ENCODE measurements at regions not wholly inside any gene's neighbourhood (a gene's known extent, or its start where the extent isn't known, plus 50 kb on each side); places are given as distances from the start of the nearest gene placed in this dataset.
"Not testable (repeated sequence)": the region's sequence is repeated elsewhere in the genome, so short reads cannot be mapped to it uniquely, and the experiment has no call there.

DNA sequence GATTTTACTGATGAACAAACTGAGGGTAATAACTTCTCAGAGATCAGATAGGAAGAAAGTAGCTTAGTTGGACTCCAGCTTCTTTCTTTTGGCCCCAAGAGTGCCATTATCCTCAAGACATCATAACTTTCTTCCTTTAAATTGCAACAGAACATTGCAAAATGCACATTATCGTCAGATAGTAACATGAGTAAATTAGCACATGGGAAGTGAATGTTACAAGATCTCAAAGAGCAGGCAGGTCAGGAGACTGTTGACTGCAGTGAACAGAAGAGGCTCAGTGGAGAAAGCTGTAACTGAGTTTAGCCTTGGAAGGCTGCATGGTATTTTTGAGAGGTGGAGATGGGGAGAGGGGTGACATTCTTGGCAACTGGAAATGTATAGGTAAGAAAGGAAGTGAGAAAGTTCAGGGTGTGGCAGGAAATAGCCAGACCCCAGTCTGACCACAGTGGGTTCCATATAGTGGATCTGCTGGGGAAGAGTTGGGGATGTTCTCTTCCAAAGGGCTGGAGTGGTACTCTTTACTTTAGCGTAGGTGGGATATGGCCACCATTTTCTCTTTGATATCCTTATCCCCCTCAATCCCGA lies 307.7 kb downstream of the RPLP1 start:
- DNase-seq (ENCODE audit: low read depth): no peak

DNA sequence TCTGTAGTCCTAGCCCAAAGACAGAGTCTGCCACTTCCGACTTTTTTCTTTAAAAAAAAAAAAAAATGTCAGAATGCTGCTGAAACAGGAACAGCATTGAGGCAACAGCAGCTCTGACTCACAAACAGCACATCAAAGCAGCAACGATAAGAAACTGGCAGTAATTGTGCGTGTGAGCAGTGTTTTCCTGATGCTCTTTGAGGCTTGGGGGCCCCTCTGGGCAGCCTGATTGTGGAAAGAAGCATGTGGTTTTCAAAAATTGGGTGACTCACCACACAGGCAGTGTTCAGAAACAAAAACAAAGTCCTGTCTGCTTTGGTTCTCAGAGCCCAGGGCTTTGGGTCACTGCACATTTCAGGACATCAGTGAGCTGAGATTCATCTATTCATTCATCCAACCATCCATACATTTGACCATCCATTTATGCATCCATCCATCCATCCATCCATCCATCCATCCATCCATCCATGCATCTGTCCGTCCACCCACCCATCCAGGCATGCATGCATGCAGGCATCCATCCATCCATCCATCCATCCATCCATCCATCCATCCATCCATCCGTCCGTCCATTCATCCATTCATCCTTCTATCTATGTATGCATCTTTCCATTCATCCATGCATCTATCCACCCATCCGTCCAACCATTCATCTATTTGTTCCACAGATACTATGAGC lies 308.4 kb downstream of the RPLP1 start:
- DNase-seq (ENCODE audit: low read depth): peak; percentile 69

DNA sequence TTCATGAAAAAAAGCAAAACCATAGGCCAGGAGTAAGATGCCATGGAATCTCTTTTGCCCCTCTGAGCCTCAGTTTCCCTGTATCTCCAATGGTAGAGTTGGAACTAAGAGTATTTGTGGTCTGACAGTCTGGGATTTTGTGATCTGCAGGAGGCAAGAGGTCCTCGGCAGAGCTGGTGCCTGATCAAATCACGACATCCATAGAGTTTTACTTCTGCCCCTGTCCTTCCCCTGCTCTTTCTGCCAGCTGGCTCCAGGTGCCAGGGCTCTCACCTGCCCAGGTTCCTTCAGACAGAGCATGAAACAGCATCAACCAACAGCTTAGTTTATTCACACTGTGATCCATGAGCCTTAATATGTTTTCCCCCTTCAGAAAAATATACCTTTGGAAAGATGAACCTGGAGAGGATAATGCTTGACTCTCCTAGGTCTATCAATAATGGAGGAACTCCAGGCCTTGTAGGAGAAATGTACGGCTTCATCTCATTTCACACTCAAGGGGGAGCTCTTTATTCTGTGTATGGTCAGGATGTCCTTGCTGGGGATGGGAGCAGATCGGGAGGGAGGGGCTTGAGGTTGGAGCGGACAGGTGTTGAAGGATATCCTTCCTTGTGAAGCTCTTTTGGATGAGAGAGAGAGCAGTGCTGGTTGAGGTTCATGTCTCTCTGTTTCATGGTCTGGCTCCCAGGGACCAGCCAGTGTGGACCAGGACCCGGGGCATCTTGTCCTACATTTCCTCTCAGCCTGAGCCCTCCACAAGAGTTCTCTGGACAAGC lies 309.9 kb downstream of the RPLP1 start:
- no peak for DNase-seq (ENCODE audit: low read depth)

DNA sequence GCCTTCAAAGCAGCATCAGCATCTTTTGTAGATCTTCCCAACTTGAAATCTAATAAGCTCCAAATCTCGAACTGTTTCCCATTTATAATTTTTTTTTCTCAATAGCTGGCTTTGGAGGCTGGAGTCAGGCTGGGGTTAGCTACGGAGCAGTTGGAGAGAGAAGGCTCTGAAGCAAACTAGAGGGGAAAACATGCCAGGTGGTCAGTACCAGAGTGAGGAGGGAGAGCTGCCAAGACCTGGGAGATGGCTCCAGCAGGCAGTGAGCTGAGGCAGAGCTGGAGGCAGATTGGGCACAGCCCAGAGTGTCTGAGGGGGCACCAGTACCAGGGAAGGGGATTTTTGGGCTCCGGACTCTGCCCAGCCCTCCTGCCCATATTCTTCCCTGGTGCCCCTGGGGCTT lies 311.2 kb downstream of the RPLP1 start:
- no peak for DNase-seq (ENCODE audit: low read depth)

DNA sequence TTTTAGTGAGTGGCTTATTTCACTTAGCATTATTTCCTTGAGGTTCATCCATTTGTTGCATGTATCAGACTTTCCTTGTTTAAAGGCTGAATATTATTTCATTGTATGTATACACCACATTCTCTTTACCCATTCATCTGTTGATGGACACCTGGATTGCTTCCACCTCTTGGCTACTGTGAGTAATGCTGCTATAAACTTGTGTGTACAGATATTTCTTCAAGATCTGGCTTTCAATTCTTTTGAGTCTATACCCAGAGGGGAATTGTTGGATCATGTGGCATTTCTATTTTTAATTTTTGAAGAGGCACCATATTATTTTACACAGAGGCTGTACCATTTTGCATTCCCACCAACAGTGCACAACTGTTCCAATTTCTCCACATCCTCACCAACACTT lies 313.5 kb downstream of the RPLP1 start:
- DNase-seq (ENCODE audit: low read depth): no peak

DNA sequence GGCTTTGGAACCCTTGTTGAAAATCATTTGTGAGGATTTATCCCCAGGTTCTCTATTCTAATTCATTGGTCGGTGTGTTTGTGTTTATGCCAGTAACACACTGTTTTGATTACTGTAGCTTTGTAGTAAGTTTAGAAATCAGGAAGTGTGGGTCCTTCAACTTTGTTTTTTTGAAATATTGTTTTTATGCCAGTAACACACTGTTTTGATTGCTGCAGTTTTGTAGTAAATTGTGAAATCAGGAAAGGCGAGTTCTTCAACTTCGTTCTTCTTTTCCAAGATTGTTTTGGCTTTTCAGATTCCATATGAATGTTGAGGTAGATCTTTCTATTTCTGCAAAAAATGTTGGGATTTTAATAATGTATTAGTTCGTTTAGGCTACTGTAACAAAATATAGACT lies 314.6 kb downstream of the RPLP1 start:
- DNase-seq (ENCODE audit: low read depth): no peak

DNA sequence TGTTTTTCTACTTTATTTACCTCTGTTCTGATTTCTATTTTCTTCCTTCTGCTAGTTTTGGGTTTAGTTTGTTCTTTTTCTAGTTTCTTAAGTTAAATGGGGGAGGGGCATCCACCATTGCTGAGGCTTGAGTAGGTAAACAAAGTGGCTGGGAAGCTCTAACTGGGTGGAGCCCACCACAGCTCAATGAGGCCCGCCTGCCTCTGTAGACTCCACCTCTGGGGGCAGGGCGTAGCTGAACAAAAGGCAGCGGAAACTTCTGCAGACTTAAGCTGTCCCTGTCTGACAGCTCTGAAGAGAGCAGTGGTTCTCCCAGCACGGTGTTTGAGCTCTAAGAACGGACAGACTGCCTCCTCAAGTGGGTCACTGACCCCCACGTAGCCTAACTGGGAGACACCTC lies 316.7 kb downstream of the RPLP1 start:
- not testable (repeated sequence) for DNase-seq (ENCODE audit: low read depth)

DNA sequence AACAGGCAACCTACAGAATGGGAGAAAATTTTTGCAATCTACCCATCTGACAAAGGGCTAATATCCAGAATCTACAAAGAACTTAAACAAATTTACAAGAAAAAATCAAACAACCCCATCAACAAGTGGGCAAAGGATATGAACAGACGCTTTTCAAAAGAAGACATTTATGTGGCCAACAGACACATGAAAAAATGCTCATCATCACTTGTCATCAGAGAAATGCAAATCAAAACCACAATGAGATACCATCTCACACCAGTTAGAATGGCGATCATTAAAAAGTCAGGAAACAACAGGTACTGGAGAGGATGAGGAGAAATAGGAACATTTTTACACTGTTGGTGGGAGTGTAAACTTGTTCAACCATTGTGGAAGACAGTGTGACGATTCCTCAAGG lies 321.6 kb downstream of the RPLP1 start:
- not testable (repeated sequence) for DNase-seq (ENCODE audit: low read depth)

DNA sequence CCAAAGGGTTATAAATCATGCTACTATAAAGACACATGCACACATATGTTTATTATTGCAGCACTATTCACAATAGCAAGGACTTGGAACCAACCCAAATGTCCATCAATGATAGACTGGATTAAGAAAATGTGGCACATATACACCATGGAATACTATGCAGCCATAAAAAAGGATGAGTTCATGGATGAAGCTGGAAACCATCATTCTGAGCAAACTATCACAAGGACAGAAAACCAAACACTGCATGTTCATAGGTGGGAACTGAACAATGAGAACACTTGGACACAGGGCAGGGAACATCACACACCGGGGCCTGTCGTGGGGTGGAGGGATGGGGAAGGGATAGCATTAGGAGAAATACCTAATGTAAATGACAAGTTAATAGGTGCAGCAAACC lies 322.1 kb downstream of the RPLP1 start:
- DNase-seq (ENCODE audit: low read depth): not testable (repeated sequence)

DNA sequence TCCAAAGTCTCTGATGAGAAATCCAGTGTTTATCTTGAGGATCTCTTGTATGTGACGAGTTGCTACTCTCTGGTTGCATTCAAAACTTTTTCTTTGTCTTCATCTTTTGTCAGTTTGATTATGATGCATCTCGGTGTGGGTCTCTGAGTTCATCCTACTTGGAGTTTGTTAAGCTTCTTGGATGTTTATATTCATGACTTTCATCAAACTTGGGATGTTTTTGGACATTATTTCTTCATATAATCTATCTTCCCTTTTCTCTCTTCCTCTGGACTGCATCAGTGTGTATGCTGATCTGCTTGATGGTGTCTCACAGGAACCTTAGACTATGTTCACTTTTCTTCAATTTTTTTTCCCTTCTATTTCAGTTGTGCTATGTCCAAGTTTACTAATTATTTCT lies 320.4 kb downstream of the TLE3 start:
- no peak for DNase-seq (ENCODE audit: low read depth)

DNA sequence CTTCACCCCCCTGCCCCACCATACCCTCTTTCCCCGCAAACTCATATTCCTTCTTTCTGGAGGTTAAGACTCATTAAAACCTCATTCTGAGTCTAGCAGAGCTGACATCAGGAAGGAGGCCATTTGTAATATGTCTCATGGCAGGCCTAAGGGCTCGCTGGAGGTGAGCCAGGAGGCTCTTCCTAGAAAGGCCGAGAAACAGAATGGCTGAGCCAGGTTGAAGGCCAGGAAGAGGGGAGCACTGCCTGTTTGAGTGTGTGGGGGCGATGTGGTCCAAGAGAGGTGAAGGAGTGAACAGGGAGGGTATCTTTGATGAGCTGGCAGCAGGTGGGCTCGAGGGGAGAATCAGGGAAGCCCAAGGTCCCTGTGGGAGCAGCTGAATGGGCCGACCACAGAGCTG lies 317.3 kb downstream of the TLE3 start:
- no peak for DNase-seq (ENCODE audit: low read depth)

DNA sequence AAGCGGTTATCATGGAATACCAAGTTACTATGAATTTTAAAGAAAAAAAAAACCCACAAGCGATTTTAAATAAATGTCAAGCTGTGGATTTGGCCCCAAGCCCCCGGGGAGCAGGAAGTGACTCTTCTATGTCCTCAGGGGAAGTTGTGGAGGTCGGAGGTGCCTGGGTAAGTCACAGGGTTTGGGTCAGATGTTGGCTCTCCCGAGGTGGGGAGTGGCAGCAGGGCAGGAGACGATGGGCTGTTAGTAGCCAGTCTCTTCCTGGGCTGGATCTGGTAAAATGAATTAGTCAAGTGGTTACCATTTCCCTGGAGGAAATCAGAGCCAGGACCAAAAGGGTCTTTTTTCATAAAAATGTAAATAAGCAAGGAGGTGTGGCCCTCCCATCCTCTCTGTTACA lies 316.7 kb downstream of the TLE3 start:
- no peak for DNase-seq (ENCODE audit: low read depth)

DNA sequence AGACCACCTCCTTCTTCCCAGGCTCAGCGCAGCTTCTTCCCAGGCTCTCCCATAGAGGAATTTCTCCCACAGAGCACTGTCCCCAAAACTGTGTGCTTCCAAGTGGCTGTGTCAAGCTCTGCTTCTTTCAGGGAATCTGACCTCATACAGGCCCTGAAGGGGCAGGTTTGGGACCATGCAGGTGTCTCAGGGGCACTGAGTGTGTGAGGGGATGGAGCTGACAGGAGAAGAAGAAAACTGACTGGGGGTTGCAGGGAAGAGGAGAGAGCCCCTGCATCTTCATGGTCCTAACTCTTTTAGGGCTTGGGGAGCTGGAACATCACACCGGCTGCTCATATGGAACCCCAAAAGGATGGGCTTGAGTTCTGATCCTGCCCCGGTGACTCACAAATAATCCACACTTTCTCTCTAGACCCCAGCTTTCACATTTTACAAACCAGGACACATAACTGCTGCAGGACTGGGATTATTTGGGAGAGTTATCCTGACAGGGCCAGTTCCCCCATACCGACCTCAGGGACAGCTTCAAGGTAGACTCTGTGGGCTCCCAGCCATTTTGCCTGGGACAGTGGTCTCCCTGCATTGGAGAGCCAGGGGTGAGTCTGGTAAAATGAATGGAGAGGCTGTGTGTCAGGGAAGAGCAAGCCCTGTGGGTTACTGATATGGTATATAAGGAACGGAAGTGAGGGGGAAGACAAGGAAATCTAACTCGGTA lies 316.1 kb downstream of the TLE3 start:
- no peak for DNase-seq (ENCODE audit: low read depth)

DNA sequence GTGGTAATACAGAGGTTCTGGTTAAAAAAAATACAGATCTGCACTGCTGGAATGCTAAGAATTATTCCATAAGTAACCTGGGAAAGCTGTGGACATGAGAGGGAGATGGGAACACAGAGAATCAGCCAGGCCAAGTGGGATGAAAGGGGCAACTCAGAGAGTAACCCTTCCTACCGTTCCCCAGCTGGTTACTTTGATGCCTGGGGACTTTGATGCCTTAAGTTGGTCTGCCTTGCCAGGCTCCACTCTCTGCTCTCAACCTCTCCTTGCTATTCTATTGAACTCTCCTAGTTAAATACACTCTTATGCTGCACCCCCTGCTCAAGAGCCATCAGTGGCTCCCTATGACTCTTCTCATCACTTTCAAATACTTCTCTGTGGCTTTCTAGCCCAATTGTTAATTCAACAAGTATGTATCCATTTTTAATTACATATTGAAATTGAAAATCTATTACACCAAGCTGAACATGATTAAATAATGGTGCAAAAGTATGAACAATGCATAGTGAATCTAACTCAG lies 315.5 kb downstream of the TLE3 start:
- DNase-seq (ENCODE audit: low read depth): no peak

DNA sequence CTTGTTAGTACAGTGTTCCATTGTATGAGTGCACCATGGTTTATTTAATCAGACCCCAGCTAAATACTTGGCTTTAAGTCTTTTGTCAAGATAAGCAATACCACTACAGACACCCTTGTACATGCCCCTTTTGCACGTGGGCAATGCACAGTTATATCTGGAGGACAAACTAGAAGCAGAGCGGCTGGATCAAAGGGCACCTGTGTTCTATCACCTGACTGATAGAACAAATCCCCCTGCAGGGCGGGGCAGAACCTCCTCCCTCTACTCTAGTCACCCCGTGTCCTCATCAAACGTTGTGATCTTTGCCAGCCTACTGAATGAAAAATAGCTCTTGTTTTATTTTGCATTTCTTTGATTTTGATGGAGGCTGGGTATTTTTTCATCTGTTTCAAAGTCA lies 314.9 kb downstream of the TLE3 start:
- no peak for DNase-seq (ENCODE audit: low read depth)

DNA sequence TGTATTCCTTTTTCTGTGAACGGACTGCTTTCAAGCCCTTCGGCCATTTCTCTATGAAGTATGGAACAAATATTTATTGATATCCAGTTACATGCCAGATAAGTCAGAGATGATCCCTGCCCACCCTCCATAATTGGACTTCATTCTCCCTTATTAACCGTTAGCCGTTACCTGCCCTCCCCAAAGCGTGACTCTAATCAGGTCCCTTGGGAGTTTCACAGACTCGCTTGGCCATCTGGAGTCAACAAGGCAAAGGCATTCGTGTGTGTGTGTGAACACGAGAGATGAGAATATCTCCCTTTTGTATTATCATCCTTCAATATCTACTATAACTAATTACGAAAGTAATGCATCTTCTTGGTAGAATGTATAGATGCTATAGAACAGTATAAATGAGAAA lies 314.5 kb downstream of the TLE3 start:
- DNase-seq (ENCODE audit: low read depth): no peak

DNA sequence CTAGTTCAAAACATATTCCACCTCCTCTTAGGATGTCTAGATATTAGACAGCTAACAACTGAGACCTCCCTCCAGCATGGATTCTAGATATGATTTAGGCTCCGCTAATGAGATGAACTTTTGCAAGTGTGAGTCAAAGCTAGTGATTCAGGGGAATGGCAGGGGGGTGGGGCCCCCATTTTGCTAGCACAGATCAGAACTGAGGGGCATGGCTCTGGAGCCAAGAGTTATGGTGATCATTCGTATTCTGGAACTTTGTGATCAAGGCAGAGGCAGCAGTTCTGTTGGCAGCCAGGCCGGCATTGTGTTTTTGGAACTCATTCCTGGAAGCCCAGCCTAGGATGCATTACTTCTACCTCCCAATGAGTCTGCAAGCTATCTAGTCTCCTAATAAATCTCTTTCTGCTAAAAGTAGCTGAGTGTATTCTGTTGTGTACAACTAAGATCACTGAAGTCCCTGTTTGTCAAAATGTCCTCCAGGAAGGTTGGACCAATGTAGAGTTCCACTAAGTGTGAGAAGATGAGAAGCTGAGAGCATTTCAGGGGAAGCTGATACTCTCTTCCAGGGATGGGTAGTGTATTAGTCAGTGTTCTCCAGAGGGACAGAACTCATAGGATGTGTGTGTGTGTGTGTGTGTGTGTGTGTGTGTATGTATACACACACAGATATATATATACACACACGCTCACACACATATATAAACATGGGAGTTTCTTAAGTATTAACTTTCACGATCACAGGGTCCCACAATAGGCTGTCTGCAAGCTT lies 312.7 kb downstream of the TLE3 start:
- DNase-seq (ENCODE audit: low read depth): no peak

DNA sequence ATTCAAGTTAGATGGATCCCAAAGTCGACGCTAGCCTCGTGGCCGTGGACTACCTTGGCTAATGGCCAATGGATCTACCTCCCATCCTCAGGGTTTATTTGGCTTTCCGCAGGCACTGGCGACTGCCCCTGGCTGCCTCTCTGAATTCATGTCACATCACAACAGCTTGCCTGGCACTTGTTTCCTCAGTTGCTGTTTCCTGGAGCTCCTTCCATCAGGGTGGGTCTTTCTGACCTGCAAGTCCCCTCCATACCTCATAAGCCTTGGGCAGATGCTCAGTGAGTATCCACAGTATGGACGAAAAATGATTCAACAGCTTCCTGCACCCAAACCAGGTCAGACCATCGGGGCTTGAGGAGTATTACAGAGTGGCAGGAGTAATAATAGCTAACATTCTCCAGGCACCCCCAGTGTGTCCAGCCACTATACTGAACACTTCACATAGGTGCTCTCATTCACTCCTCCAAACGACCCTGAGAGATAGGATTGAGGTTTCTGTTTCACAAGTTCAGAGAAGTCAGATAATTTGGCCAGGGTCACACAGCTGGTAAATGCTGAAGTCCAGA lies 311.5 kb downstream of the TLE3 start:
- no peak for DNase-seq (ENCODE audit: low read depth)

DNA sequence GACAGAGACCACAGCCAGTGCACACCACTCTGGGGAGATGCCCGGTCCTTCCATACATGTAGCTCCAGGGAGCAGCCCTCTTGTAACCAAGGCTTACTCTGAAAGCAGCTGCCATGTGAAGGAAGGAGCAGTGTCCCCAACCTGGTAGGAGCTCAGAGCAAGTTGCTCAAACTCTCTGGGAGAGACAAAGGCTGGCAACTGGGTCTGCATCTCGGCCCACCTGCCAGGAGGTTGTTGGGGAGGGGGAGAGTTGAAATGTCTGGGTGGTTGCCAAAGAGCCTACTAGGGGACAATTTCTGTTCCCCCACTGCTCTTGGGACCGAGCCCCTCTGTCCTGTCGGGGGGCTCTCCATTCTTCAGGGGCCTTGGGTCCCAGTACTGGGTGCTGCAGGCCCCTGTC lies 309.9 kb downstream of the TLE3 start:
- DNase-seq (ENCODE audit: low read depth): no peak

DNA sequence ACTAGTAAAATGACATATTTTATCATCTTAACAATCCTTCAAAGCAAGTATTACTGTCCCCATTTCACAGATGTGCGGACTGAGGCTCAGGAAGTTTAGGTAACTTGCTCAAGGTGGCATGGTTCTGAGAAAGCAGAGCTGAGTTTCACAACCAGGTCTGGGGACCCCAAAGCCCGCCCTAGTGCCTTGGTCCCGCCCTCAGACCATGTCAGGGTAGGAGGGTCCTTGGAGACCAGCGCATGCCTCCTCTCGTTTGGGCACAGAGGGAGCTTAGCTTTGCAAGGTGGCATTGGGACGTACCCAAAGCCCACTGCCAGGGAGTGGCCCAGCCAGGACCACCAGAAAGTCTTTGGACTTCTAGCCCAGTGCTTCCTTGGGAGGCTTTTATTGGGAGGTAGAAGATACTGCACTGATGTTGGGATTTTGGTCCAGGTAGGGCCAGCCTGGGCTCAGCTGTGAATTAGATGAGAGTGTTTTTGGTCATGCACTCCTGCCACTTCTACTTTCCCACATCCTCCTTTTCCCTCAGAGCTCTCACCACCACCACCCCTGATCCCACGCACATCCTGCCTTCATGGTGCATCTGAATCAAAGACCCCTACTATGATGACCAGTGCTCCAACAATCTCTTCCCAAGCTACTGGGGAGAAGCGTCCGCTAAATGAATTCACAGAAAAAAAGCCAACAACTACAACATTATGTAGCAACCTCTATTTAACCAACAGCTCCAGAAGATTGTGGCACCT lies 307.9 kb downstream of the TLE3 start:
- no peak for DNase-seq (ENCODE audit: low read depth)

DNA sequence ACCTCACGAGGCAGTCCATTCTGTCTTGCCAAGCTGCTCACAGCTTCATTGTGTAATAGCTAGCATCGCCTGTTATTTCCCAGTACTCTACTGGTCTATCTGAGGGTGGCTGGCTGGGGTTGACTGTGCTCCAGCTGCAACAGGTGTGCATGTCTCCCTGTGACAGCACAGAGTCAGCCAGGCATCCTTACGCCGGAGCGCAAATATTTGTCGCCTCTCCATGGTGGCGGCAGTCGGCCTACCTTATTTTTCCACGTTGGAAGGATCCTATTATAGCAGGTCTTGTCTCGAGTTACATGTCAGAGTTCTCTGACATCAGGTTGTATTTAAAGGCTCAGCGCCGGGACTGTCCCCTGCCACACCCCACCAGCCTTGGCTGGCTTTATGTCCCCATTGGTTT lies 307.1 kb downstream of the TLE3 start:
- DNase-seq (ENCODE audit: low read depth): no peak
